ENCODE measurements at regions not wholly inside any gene's neighbourhood (a gene's known extent, or its start where the extent isn't known, plus 50 kb on each side); places are given as distances from the start of the nearest gene placed in this dataset.

DNA sequence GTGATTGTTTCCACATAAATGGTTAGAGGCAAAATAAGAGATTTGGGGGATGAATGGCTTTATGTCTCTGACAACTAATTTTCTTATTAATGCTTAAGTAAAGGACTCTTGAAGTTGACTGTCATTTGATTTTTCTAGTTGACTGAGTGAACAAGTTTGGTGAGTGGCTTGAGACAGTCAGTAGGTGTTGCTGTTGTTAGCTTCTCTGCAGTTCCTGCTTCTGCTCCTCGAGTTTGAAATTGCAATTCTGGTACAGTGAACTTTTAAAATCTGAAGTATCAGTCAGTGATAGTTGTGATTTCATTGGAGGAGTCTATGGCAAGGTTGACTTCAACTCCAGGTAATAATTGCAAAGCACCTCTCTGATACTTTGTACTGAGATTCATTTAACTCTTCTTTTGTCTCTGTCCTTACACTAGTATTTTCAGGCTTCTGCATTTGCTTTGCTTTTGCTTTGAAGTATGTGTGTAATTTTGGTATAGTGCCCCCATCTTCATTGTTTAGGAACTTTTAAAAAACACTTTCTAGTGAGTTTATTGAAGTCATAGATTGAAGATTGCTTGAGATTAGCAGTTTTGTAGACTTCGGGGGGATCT is 415.5 kb downstream of the PCNX1 start:
- peaks cover 17% of the 10 kb centered on the region for H3K4me1 ChIP-seq (ENCODE audit: insufficient read depth, low read length)
- H4K20me1 ChIP-seq (ENCODE audit: insufficient read depth, low read length) = peaks cover 31% of the 10 kb centered on the region
- Mint-ChIP-seq H3K27me3 (ENCODE audit: low read depth, unreplicated experiment) (no peaks in the 10 kb centered on the region), H3K4me1 (ENCODE audit: low read depth, unreplicated experiment) (peaks cover 13% of the 10 kb centered on the region), H3K4me3 (ENCODE audit: unreplicated experiment) (peak overlapping the region; percentile 20), H3K36me3 (ENCODE audit: low read depth, unreplicated experiment) (no peaks in the 10 kb centered on the region), H3K27ac (ENCODE audit: unreplicated experiment) (no peak overlapping the region), H3K9me3 (ENCODE audit: unreplicated experiment) (no peaks in the 10 kb centered on the region)
- H3K4me3 ChIP-seq (ENCODE audit: insufficient read depth, low read depth, low read length) = peak overlapping the region; percentile 93
- peak overlapping the region; percentile 86 for H3K27ac ChIP-seq (ENCODE audit: low read depth, low read length)
- peaks cover 66% of the 10 kb centered on the region for H3K79me2 ChIP-seq (ENCODE audit: insufficient read depth, low read length)
- no peak overlapping the region for H2AFZ ChIP-seq (ENCODE audit: low read depth, low read length)
- H3K4me2 ChIP-seq (ENCODE audit: low read length) = peak overlapping the region; percentile 93
- no peaks in the 10 kb centered on the region for H3K27me3 ChIP-seq (ENCODE audit: insufficient read depth, low read length)
- H3K36me3 ChIP-seq (ENCODE audit: insufficient read depth, low read length) = no peaks in the 10 kb centered on the region
- DNase-seq (ENCODE audit: low read depth) (peak; percentile 38), FAIRE-seq (peak; percentile 87)
- TF ChIP-seq, protein P1, sequence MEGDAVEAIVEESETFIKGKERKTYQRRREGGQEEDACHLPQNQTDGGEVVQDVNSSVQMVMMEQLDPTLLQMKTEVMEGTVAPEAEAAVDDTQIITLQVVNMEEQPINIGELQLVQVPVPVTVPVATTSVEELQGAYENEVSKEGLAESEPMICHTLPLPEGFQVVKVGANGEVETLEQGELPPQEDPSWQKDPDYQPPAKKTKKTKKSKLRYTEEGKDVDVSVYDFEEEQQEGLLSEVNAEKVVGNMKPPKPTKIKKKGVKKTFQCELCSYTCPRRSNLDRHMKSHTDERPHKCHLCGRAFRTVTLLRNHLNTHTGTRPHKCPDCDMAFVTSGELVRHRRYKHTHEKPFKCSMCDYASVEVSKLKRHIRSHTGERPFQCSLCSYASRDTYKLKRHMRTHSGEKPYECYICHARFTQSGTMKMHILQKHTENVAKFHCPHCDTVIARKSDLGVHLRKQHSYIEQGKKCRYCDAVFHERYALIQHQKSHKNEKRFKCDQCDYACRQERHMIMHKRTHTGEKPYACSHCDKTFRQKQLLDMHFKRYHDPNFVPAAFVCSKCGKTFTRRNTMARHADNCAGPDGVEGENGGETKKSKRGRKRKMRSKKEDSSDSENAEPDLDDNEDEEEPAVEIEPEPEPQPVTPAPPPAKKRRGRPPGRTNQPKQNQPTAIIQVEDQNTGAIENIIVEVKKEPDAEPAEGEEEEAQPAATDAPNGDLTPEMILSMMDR (IDR thresholded peaks at IDR 0.05; ENCODE audit: insufficient read depth, low read depth, low read length) = peak; percentile 38
- TF ChIP-seq EZH2 (IDR thresholded peaks at IDR 0.05; ENCODE audit: insufficient read depth, low read length) = no peak
- no peaks in the 10 kb centered on the region for H3K9me3 ChIP-seq (ENCODE audit: insufficient read depth, low read depth, low read length)
- peak overlapping the region; percentile 93 for H3K9ac ChIP-seq (ENCODE audit: low read length)

DNA sequence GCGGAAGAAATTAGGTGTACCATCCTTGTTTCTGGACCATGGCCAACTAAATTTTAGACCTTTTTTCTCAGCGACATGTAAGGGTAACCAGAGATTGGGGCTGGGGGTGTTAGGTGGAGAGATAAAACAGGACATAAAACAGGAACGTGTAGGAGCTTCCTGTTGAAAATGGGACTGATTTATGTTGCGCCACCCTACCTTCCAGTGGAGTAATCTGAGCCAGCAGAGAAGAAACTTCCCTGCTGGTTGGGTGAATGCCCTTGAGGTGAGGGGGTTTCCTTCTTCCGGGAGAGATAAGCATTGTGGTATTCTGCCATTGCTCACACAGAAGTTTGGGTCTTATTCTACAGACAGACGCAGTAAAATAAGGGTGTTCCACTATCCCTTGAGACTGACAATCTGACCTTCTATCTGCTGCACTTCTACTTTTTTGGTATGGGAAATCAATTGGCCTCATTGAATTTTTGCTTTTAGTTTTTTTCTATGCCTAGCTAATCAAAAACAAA is 417.6 kb downstream of the PCNX1 start:
- H4K20me1 ChIP-seq (ENCODE audit: insufficient read depth, low read length) = peaks cover 45% of the 10 kb centered on the region
- no peak overlapping the region for H2AFZ ChIP-seq (ENCODE audit: low read depth, low read length)
- Mint-ChIP-seq H3K4me1 (ENCODE audit: low read depth, unreplicated experiment) (peaks cover 21% of the 10 kb centered on the region), H3K4me3 (ENCODE audit: unreplicated experiment) (no peak overlapping the region), H3K9me3 (ENCODE audit: unreplicated experiment) (no peaks in the 10 kb centered on the region), H3K27ac (ENCODE audit: unreplicated experiment) (no peak overlapping the region), H3K36me3 (ENCODE audit: low read depth, unreplicated experiment) (no peaks in the 10 kb centered on the region), H3K27me3 (ENCODE audit: low read depth, unreplicated experiment) (no peaks in the 10 kb centered on the region)
- peaks cover 86% of the 10 kb centered on the region for H3K79me2 ChIP-seq (ENCODE audit: insufficient read depth, low read length)
- no peaks in the 10 kb centered on the region for H3K9me3 ChIP-seq (ENCODE audit: insufficient read depth, low read depth, low read length)
- H3K36me3 ChIP-seq (ENCODE audit: insufficient read depth, low read length) = no peaks in the 10 kb centered on the region
- peaks cover 13% of the 10 kb centered on the region for H3K4me1 ChIP-seq (ENCODE audit: insufficient read depth, low read length)
- TF ChIP-seq, protein P1 (IDR thresholded peaks at IDR 0.05; ENCODE audit: insufficient read depth, low read depth, low read length) = no peak
- TF ChIP-seq EZH2 (IDR thresholded peaks at IDR 0.05; ENCODE audit: insufficient read depth, low read length) = no peak
- no peak overlapping the region for H3K27ac ChIP-seq (ENCODE audit: low read depth, low read length)
- no peak for FAIRE-seq
- no peaks in the 10 kb centered on the region for H3K27me3 ChIP-seq (ENCODE audit: insufficient read depth, low read length)
- peak overlapping the region; percentile 42 for H3K4me2 ChIP-seq (ENCODE audit: low read length)
- DNase-seq (ENCODE audit: low read depth) = no peak
- H3K9ac ChIP-seq (ENCODE audit: low read length) = no peak overlapping the region
- H3K4me3 ChIP-seq (ENCODE audit: insufficient read depth, low read depth, low read length) = no peak overlapping the region

DNA sequence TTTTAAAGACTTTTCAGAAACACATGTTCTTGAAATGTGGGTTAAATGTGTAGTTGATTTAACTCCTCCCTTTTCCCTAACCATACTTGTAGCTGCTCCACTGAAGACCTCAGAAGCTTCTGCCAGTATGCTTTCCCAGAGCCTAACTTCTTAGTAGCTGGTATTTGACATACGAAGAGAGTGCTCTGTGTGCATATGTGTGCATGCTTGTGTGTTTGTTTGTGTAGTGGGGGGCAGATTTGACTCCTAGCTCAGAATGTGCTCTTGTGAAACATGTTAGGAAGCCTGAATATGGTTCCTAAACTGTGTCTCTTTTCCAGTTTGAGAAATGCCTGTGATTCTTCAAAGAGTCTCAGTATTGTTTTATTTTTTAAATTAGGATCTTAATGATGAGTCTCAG is 420.4 kb downstream of the PCNX1 start:
- Histone ChIP-seq H2AFZ (ENCODE audit: low read depth, low read length) (no peak overlapping the region), H3K4me2 (ENCODE audit: low read length) (no peak overlapping the region), H3K36me3 (ENCODE audit: insufficient read depth, low read length) (no peaks in the 10 kb centered on the region), H3K9ac (ENCODE audit: low read length) (no peak overlapping the region), H3K4me1 (ENCODE audit: insufficient read depth, low read length) (peaks cover 11% of the 10 kb centered on the region), H3K79me2 (ENCODE audit: insufficient read depth, low read length) (peaks cover 99% of the 10 kb centered on the region), H3K27me3 (ENCODE audit: insufficient read depth, low read length) (no peaks in the 10 kb centered on the region), H3K4me3 (ENCODE audit: insufficient read depth, low read depth, low read length) (no peak overlapping the region), H3K9me3 (ENCODE audit: insufficient read depth, low read depth, low read length) (no peaks in the 10 kb centered on the region), H4K20me1 (ENCODE audit: insufficient read depth, low read length) (peaks cover 62% of the 10 kb centered on the region), H3K27ac (ENCODE audit: low read depth, low read length) (no peak overlapping the region)
- no peak overlapping the region for H3K4me3 Mint-ChIP-seq (ENCODE audit: unreplicated experiment)
- TF ChIP-seq, protein P1 (IDR thresholded peaks at IDR 0.05; ENCODE audit: insufficient read depth, low read depth, low read length) = no peak
- no peak for TF ChIP-seq EZH2 (IDR thresholded peaks at IDR 0.05; ENCODE audit: insufficient read depth, low read length)
- DNase-seq (ENCODE audit: low read depth) (no peak), FAIRE-seq (no peak)
- no peaks in the 10 kb centered on the region for H3K27me3 Mint-ChIP-seq (ENCODE audit: low read depth, unreplicated experiment)
- no peaks in the 10 kb centered on the region for H3K9me3 Mint-ChIP-seq (ENCODE audit: unreplicated experiment)
- H3K27ac Mint-ChIP-seq (ENCODE audit: unreplicated experiment) = no peak overlapping the region
- peaks cover 23% of the 10 kb centered on the region for H3K4me1 Mint-ChIP-seq (ENCODE audit: low read depth, unreplicated experiment)
- peaks cover 8% of the 10 kb centered on the region for H3K36me3 Mint-ChIP-seq (ENCODE audit: low read depth, unreplicated experiment)
